ENCODE measurements at regions not wholly inside any gene's neighbourhood (a gene's known extent, or its start where the extent isn't known, plus 50 kb on each side); places are given as distances from the start of the nearest gene placed in this dataset.

- DNase-seq (ENCODE audit: low spot score in 2 of 2): no peak
- WGBS, 2 donors: 88% methylated on average over 2 of the region's 2 CpGs
- no peak overlapping the region for H3K27ac ChIP-seq
- H3K4me1 ChIP-seq: peaks cover 0 to 4% (median 0%) of the 10 kb centered on the region in 4 donors
- no peaks in the 10 kb centered on the region for H3K9me3 ChIP-seq
- no peak for TF ChIP-seq CTCF (IDR thresholded peaks at IDR 0.05)
- TF ChIP-seq EP300 (IDR thresholded peaks at IDR 0.05): no peak
- no peak for TF ChIP-seq POLR2A (IDR thresholded peaks at IDR 0.05)
- H3K4me3 ChIP-seq: no peak overlapping the region
- H3K27me3 ChIP-seq: no peaks in the 10 kb centered on the region
- H3K36me3 ChIP-seq: no peaks in the 10 kb centered on the region
Measured at GRCh38 chr15:35757361-35757760, 211.4 kb upstream of the DPH6 start.

GRCh38 chr15:35757765-35758164, 211.8 kb upstream of the DPH6 start:
- no peak for TF ChIP-seq EP300 (IDR thresholded peaks at IDR 0.05)
- no peak for TF ChIP-seq POLR2A (IDR thresholded peaks at IDR 0.05)
- TF ChIP-seq CTCF (IDR thresholded peaks at IDR 0.05): no peak
- DNase-seq (ENCODE audit: low spot score in 2 of 2): no peak
- H3K4me1 ChIP-seq: peaks cover 0 to 4% (median 0%) of the 10 kb centered on the region in 4 donors
- H3K27ac ChIP-seq: no peak overlapping the region
- no peaks in the 10 kb centered on the region for H3K36me3 ChIP-seq
- no peaks in the 10 kb centered on the region for H3K27me3 ChIP-seq
- 82 to 86% methylated on average over 3 of the region's 3 CpGs for WGBS, 2 donors
- H3K9me3 ChIP-seq: no peaks in the 10 kb centered on the region
- H3K4me3 ChIP-seq: no peak overlapping the region

- Histone ChIP-seq H3K4me3 (no peak overlapping the region), H3K9me3 (no peaks in the 10 kb centered on the region), H3K36me3 (no peaks in the 10 kb centered on the region), H3K4me1 (no peaks in the 10 kb centered on the region), H3K27me3 (no peaks in the 10 kb centered on the region), H3K27ac (no peak overlapping the region)
- 91 to 97% methylated on average over 5 of the region's 5 CpGs for WGBS, 2 donors
- no peak for TF ChIP-seq CTCF (IDR thresholded peaks at IDR 0.05)
- TF ChIP-seq EP300 (IDR thresholded peaks at IDR 0.05): no peak
- no peak for TF ChIP-seq POLR2A (IDR thresholded peaks at IDR 0.05)
- DNase-seq (ENCODE audit: low spot score in 2 of 2): no peak
Measured at GRCh38 chr15:35764661-35765519, 218.9 kb upstream of the DPH6 start.

GRCh38 chr15:35768949-35769348, 223.0 kb upstream of the DPH6 start:
- no peak for DNase-seq (ENCODE audit: low spot score in 2 of 2)
- TF ChIP-seq POLR2A (IDR thresholded peaks at IDR 0.05) (no peak), EP300 (IDR thresholded peaks at IDR 0.05) (no peak), CTCF (IDR thresholded peaks at IDR 0.05) (no peak)
- Histone ChIP-seq H3K27me3 (no peaks in the 10 kb centered on the region), H3K4me3 (no peak overlapping the region), H3K27ac (no peak overlapping the region), H3K36me3 (no peaks in the 10 kb centered on the region), H3K4me1 (no peaks in the 10 kb centered on the region), H3K9me3 (no peaks in the 10 kb centered on the region)
- 80 to 85% methylated on average over 1 of the region's 1 CpG for WGBS, 2 donors

GRCh38 chr15:35769656-35770055, 223.7 kb upstream of the DPH6 start:
- H3K9me3 ChIP-seq: no peaks in the 10 kb centered on the region
- WGBS, 2 donors: 94% methylated on average over 2 of the region's 2 CpGs

More at GRCh38 chr15:35769656-35770055, 223.7 kb upstream of the DPH6 start:
- H3K27me3 ChIP-seq: no peaks in the 10 kb centered on the region
- H3K4me3 ChIP-seq: no peak overlapping the region
- H3K27ac ChIP-seq: no peak overlapping the region
- no peaks in the 10 kb centered on the region for H3K4me1 ChIP-seq
- no peak for DNase-seq (ENCODE audit: low spot score in 2 of 2)
- H3K36me3 ChIP-seq: no peaks in the 10 kb centered on the region
- TF ChIP-seq POLR2A (IDR thresholded peaks at IDR 0.05) (no peak), CTCF (IDR thresholded peaks at IDR 0.05) (no peak), EP300 (IDR thresholded peaks at IDR 0.05) (no peak)

Measured in tibial nerve (tissue), 4 donors.